GM19397 (cell line): ENCODE measurements at regions not wholly inside any gene's neighbourhood (a gene's known extent, or its start where the extent isn't known, plus 50 kb on each side); places are given as distances from the start of the nearest gene placed in this dataset.

Source experiments
- ATAC-seq: cut with Tn5 transposase; IDR thresholded peaks from one replicate; pipeline ENCODE4 v1.9.1; 2021; ENCODE audit warnings: mild to moderate bottlenecking, moderate library complexity; ENCODE audit not compliant: unreplicated experiment

DNA sequence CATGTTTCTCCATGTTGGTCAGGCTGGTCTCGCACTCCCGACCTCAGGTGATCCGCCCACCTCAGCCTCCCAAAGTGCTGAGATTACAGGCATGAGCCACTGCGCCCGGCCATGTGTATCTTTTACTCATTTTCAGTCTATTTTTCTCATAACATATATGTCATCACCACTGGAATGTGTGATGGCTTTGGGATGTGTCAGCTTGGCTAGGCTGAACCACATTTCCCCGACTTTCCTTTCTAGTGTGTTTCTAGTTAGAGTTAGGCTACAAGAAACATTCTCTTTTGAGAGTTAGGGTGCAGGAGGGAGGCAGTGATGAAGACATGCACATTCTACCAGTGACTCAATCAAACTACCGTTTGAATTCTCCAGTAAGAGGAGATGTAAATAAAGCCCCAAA is 444.9 kb upstream of the THBS1 start:
- ATAC-seq, result no peak

DNA sequence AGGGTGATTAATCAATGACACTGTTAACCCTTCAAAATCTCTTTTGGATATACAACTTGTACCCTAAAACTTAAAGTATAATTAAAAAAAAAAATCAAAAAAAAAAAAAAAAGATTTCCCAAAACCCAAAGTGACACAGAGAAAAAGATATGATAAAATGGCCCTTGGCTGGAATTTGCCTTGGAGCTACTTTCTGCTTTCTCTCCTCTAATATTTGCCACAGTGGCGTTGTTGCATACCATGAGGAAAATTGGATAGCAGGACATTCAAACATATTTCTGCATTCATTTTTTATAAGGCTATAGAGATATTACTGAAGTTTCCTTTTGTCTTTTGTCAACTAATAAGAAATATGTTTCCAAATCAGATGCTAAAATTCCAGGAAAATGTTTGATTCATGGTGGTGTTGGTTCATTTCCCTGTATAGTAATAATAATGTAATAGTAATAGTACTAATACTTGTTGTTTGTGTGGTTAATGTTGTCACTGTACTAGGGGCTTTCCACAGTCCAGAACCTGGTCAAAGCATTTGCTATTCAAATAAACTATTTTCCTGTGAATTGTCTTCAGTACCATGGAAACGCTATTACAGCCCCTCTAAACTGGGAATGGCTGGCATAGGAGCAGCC is 441.3 kb upstream of the THBS1 start:
- ATAC-seq, result no peak

GRCh38 chr15:39140060-39140604 is 440.7 kb upstream of the THBS1 start:
- ATAC-seq, result no peak

DNA sequence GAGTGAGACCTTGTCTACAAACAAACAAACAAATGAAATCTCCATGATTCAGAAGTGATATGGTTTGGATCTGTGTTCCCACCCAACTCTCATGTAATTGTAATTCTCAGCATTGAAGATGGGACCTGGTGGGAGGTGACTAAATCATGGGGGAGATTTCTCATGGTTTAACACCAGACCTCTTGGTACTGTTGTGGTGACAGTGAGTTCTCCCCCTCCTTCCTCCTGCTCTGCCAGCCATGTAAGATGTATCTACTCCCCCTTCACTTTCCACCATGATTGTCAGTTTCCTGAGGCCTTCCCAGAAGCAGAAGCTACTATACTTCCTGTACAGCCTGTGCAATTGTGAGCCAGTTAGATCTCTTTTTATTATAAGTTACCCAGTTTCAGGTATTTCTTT is 438.4 kb upstream of the THBS1 start:
- no peak for ATAC-seq

GRCh38 chr15:39143479-39143878 is 437.4 kb upstream of the THBS1 start:
- no peak for ATAC-seq

DNA sequence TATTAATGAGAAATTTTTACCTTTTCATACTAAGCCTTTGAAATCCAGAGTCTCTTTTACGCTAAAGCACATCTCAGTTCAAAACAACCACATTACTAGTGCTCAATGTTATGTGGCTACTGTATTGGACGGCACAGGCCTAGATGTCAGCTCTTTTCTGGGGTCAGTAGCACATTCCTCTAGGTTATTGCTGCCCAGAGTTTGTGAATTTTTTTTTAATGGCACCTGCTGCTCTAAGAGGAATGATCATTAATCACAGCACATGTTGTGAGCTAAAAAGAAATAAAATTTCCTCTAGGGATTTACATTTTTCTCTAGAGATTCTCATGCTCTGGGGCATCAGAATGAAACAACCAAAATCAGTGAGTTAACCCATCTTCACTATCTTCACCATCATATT is 436.8 kb upstream of the THBS1 start:
- ATAC-seq, result no peak

DNA sequence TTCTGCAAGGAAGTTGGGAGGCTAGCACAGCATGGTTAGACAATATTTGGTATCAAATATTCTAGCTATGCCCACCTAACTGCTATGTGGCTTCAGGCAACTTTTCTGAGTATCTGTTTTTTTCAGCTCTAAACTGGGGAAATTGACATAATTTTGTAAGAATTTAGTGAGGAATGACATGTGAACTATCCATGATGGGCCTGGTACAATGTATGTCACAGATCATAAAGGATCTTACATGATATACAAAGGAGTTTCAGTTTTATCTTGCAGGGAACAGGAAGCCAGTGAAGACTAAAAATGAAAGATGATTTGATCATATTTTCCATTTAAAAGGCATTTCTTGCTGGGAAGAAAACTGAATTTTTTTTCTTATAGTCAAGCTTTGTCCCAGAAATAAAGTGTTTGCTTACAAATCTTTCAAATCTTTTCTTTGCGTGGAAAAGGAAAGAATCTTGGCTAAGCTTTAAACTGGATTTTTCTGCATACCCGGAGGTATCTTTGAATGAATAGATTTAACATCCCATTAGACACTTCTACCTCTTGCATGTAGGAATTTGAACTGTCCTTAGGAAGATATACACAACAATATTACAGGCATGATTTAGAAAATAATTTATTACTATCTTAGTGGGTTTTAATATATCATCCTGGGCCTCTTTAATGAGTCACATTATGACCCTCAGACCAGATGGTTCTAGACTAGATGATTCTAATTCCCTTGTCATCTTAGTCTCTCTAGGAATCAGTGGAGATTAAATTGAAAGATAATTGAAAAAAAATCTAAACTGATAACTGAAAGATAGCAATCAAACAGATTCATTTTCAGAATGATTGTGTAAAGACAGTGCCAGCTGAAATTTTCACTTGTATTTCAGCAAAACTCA is 436.0 kb upstream of the THBS1 start:
- ATAC-seq, result no peak

GRCh38 chr15:39145854-39146625 is 434.8 kb upstream of the THBS1 start:
- no peak for ATAC-seq

DNA sequence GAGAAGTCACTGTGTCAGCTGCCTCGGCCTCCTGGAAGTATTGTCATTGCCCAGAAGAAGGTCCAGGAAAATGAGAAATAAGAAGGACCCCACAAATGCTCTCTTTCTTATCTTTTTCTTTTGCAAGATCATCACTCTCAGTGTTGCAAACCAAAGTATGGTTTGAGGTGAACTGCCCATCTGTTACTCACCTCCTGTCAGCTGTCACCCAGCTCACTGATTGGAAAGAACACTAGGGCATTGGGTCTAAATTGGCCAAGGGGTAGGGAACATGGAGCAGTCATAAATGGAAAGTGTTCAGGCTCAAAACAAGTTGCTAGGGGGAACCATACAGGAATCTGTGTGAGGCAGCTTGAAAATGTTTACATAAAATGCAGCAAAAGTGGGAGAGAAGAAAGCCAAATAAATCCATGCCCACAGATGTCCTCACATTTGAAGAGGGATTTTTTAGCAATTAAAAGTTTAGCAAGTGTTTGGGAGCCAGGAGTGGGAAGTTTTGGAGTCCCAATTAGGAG is 431.2 kb upstream of the THBS1 start:
- ATAC-seq, result no peak

GRCh38 chr15:39151545-39151944 is 429.3 kb upstream of the THBS1 start:
- no peak for ATAC-seq

DNA sequence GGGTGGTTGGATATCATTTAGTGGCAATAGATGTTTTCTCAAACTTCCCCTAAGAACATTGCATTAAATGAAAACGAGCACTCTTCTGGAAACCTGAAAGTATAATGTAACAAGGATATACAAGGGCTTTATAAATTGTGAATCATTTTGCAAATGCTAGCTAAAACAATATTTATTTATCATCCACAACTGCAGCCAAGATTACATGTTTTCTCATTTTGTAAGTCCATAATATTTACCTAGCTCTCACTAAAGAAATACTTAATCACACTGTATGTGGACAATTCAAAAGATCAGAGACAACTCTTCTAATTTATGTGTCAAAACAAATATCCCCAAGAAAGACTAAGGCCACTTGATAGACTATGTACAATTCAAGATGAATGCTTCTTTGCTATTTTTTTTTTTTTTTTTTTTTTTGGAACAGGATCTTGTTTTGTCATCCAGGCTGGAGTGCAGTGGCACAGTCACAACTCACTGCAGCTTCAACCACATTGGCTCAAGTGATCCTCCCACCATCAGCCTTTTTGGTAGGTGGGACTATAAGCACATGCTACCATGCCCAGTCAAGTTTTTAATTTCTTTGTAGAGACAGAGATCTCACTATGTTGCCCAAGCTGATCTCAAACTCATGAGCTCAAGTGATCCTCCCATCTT is 427.7 kb upstream of the THBS1 start:
- no peak for ATAC-seq

GRCh38 chr15:39153716-39154115 is 427.2 kb upstream of the THBS1 start:
- no peak for ATAC-seq

GRCh38 chr15:39154227-39154638 is 426.6 kb upstream of the THBS1 start:
- no peak for ATAC-seq

DNA sequence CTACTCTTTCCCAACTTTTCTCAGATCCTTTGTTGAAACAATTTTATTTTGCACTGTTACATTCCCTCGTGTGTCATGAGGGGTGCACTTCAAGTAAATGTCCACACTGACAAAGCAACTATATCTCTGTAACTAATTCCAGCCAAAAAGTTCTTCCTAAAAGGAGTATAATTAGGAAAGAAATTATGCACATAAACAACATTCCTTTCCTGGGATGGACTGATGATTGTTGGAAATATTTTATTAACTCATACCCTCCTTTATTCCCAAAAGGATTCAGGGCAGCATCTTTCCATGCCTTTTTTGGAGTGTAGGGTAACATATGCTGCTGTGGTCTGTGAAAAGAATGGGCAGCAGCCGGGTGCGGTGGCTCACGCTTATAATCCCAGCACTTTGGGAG is 426.1 kb upstream of the THBS1 start:
- ATAC-seq, result no peak

DNA sequence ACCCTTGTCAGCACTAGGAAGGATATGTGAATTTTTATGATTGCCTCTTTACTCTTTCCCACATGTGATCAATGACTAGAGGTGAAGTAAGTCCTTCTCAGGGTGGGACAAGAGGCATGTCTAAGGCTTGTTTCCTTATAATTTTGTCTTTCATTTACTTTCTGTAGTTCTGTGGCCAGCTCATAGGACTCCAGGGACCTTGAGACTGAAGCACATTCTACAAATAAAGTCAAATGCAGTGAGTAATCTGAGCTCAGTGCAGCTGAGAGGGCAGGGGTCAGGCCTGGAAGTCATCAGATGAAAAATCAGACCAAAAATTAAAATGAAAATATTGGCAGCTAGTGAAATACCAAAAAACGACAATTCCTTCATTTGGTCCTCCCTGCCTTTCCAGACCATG is 424.7 kb upstream of the THBS1 start:
- ATAC-seq, result no peak

DNA sequence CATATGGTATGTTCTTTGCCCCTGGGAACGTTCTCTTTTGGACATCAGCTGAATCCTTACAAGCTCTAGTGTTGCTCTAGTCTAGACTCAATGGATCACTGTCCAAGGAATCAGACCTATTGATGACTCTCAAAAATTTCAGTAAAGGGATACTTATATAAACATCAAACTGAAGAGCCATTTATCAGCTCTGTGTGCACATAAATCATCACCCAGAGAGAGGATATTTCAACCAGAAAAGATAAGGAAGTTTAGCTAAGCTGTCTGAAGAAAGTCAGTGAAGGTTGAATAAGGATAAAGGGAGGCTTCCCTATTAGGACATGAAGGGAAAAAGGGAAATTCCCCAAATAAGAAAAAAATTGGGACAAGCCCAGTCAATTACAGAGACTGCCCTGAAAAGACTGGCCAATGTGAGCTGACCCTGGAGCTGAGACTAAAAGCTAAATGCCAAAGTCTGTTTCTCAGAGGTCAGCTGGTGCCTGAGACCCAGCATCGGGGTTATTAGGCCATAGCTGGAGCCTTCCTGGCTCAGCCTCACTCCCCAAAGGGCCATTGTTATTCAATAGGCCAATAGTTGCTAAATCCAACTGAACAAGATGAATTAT is 424.1 kb upstream of the THBS1 start:
- ATAC-seq, result no peak

- ATAC-seq, result no peak
These were observed 423.0 kb upstream of the THBS1 start for GRCh38 chr15:39157882-39158281.

- no peak for ATAC-seq
These were observed 421.0 kb upstream of the THBS1 start for GRCh38 chr15:39159833-39160232.

- ATAC-seq, result no peak
These were observed 419.8 kb upstream of the THBS1 start for GRCh38 chr15:39161096-39161495.

GRCh38 chr15:39165020-39165706 is 415.7 kb upstream of the THBS1 start:
- ATAC-seq, result no peak
